ENCODE measurements at regions not wholly inside any gene's neighbourhood (a gene's known extent, or its start where the extent isn't known, plus 50 kb on each side); places are given as distances from the start of the nearest gene placed in this dataset.
"Not testable (repeated sequence)": the region's sequence is repeated elsewhere in the genome, so short reads cannot be mapped to it uniquely, and the experiment has no call there.

GRCh38 chr10:120208488-120208887, 248.5 kb upstream of the PLPP4 start:
- no peak for DNase-seq

DNA sequence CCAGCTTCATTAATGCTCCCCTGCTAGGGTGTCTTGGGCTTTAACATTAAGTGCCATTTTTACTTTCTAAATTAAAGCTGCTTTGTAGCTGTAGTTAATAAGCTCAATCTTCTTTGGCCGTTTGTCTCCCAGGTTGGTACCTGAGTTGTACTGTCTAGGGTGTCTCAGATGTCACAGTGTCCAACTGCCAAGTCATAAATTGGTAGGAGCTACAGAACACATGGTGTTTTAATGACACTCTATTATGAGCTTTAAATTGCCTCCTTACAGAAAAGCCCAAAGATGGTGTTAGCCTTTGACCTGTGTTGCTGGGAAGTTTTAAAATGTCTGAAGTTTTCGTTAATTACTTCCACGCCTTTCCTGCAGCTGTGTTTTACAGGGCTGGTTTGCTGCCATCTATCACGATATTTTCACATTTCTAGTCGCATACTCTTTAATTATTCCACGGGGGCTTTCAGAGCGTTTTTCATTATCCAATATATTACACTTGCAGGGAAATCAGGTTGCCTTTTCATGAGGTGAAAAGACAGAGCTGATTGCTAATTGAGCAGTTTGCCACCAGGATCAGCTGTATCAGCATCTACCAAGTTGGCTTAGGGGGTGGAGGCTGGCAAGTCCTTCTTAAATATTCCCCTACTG, 247.8 kb upstream of the PLPP4 start:
- DNase-seq = no peak

- DNase-seq = no peak
These were observed 244.8 kb upstream of the PLPP4 start for GRCh38 chr10:120212275-120212674.

DNA sequence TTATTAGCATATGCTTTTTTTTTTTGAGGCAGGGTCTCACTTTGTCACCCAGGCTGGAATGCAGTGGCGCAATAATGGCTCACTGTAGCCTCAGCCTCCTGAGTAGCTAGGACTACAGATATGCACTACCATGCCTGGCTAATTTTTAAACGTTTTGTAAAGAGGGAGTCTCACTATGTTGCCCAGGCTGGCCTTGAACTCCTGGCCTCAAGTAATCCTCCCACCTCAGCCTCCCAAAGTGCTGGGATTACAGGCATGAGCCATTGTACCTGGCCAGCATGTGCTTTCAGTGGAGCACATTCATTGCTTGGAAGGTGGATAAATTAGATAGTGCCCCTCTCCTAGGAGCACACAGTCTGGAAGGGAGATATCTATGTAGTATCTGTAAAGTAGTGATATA, 243.7 kb upstream of the PLPP4 start:
- not testable (repeated sequence) for DNase-seq

- no peak for DNase-seq
These were observed 239.3 kb upstream of the PLPP4 start for GRCh38 chr10:120217736-120218135.

GRCh38 chr10:120221873-120222485, 235.0 kb upstream of the PLPP4 start:
- no peak for DNase-seq

DNA sequence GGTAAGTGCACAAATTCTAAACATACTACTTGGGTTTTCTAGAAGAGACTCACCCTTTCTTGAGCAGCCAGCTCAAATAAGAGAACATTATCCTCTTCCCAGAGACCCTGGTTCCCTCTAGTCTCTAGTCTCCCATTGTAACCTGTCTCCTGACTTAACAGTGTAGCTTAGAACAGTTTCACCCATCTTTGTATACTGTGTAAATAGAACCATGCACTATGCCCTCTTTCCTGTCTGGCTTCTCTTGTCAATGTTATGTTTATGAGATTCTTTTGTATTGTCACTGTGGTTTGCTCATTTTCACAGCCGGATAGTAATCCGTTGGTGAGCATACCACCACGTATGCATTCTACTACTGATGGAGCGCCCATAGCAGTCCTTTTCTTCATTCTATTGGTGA, 227.4 kb upstream of the PLPP4 start:
- DNase-seq = no peak

DNA sequence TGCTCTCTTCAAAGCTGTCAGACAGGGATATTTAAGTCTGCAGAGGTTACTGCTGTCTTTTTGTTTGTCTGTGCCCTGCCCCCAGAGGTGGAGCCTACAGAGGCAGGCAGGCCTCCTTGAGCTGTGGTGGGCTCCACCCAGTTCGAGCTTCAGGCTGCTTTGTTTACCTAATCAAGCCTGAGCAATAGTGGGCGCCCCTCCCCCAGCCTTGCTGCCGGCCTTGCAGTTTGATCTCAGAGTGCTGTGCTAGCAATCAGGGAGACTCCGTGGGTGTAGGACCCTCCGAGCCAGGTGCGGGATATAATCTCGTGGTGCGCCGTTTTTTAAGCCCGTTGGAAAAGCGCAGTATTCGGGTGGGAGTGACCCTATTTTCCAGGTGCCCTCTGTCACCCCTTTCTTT, 217.3 kb upstream of the PLPP4 start:
- DNase-seq = not testable (repeated sequence)

DNA sequence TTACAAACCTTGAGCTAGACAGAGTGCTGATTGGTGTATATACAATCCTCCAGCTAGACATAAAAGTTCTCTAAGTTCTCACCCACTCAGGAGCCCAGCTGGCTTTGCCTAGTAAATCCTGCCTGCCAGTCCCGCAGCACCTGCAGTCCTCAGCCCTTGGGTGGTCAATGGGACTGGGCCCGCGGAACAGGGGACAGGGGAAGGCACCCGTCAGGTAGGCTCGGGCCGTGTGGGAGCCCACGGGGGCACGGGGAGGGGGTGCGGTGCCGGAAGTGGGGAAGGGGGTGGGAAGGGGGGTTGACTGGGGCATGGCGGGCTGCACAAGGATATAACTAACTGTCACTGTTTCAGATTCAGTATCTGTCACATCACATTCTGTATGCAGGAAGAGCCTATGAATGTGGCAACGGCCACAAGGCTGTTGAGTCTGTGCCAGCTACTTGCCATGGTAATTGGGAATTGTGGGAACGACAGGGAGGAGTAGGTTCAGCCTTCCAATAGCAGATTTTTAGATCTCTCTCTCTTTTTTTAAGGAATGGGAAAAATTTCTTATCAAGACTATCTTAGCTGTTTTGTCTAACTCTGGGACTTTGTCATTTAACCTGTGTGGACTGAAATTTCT, 205.1 kb upstream of the PLPP4 start:
- no peak for DNase-seq

- no peak for DNase-seq
These were observed 203.9 kb upstream of the PLPP4 start for GRCh38 chr10:120253131-120253530.

- DNase-seq = no peak
These were observed 196.6 kb upstream of the PLPP4 start for GRCh38 chr10:120260456-120260855.

DNA sequence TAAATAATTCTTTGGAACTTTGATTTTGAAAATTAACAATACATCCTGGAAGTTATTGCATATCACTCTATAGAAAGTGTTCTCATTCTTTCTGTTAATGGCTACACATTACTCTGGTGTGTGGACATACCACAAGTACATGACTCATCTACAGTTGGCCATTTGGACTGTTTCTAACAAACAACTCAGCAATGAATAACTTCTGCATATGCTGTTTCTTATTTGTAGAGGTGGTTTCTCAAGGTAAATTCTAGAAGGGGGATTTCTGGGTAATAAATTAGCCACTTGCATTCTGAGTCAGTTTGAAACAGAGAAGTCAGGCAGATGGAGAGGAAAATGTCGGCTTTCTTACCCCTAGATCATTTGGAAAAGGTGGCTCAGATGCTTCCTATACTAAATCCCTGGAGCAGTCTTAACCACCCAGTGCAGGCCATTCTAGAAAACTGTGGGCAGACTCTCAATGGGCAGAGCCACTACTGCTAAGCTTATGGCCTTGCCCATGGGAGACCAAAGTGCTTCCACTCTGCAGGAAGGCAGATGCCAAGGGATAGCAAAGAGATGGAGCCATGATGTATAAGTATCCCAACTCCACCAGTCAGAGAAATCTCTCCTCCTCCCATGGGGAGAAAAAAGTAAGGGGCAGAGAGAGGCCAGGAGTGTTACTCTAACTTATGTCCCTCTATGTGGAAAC, 194.0 kb upstream of the PLPP4 start:
- no peak for DNase-seq

DNA sequence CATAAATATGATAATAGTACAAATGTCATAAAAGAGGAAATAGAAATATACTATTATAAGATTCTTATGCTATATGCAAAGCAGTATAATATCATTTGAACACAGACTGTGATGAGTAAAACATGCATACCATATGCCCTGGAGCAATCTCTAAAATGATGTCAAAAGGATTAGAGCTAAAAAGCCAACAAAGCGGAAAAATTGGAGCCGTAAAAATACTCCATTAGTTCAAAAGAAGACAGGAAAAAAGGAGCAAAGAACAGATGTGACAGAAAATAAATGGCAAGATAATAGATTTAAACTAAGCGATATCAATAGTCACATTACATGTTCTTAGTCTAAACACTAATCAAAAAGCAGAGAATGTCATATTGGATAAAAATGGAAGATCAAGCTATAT, 191.0 kb upstream of the PLPP4 start:
- DNase-seq = no peak

DNA sequence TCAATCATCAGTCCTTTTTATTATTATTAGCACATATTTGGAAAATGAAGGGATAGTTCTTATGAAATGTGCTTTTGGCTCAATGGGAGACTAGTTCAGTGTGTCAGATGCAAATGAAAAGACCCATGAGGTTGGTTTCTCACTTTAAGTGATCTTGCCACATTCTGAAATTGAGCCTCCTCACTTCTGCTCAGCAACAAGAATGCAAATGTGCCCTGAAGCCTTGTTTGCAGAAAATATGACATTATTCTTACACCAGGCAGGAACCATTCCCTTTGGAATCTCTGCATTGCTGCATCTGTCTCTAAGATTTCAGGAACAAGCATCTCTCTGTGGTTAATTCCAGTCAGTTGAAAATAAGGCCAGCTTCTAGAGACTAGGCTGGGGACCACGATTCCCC, 186.1 kb upstream of the PLPP4 start:
- no peak for DNase-seq

GRCh38 chr10:120271696-120272095, 185.3 kb upstream of the PLPP4 start:
- no peak for DNase-seq

GRCh38 chr10:120272350-120272749, 184.7 kb upstream of the PLPP4 start:
- no peak for DNase-seq

DNA sequence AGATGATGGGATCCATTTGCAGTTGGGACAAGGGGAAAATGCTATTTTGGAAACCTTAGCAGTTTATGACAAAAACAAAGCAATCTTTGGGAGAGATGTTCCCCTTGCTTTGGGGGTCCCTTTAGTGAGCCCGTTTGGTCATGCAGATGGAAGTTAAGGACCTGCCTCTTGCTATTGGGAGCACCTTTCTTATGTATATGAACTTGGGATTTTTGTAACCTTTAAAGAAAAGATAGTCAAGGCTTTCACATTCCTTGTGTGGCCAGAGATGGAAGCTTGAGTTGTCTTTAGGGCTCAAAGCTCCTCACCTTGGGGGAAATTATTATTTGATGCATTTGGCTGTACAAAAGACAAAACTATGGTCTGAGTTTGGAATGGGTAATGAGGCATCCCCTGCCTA, 179.0 kb upstream of the PLPP4 start:
- DNase-seq = no peak

GRCh38 chr10:120279196-120279595, 177.8 kb upstream of the PLPP4 start:
- no peak for DNase-seq

GRCh38 chr10:120282421-120282820, 174.6 kb upstream of the PLPP4 start:
- no peak for DNase-seq

- no peak for DNase-seq
These were observed 174.1 kb upstream of the PLPP4 start for GRCh38 chr10:120282846-120283492.

DNA sequence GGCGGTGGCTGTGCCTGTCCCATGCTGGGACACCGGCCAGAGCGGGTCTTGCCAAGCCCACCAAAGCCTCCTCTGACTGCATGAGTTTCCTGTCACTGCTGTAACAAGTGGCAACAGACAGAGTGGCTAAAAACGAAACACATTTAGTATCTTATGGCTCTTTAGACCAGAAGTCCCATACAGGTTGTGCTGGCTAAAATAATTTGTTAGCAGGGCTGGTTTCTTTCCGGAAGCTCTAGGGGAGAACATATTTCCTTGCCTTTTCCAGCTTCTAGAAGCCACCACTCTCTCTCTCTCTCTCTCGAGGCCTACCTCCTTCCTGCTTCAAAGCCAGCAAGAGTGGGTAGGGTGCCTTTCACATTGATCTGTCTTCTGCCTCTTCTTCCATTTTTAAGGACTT, 171.6 kb upstream of the PLPP4 start:
- DNase-seq = no peak

- no peak for DNase-seq
These were observed 170.7 kb upstream of the PLPP4 start for GRCh38 chr10:120286280-120286679.

GRCh38 chr10:120300513-120300912, 156.5 kb upstream of the PLPP4 start:
- DNase-seq = no peak

GRCh38 chr10:120308589-120308988, 148.4 kb upstream of the PLPP4 start:
- DNase-seq = no peak
